ENCODE measurements at regions not wholly inside any gene's neighbourhood (a gene's known extent, or its start where the extent isn't known, plus 50 kb on each side); places are given as distances from the start of the nearest gene placed in this dataset.

GRCh38 chr21:39006571-39007311 lies 176.5 kb downstream of the PSMG1 start:
- no peak for TF ChIP-seq CTCF (IDR thresholded peaks at IDR 0.05)
- H3K27me3 ChIP-seq, result no peaks in the 10 kb centered on the region
- H3K9me3 ChIP-seq, result peaks cover 0 to 7% of the 10 kb centered on the region in 2 donors
- H3K36me3 ChIP-seq, result no peaks in the 10 kb centered on the region
- peak overlapping the region; percentile 90 to 95 for H3K27ac ChIP-seq
- peak; percentile 53 to 91 for DNase-seq (ENCODE audit: low spot score in 2 of 2)
- peak overlapping the region in 1 of 2 donors; percentile 14 for H3K4me3 ChIP-seq
- intact Hi-C loops (cut with DNase I), result loop anchor here (5.0 kb wide), 2 partner anchors 199 to 254 kb away; partner anchors contain the start of gene ETS2
- H3K4me1 ChIP-seq, result peaks cover 16 to 44% of the 10 kb centered on the region in 2 donors

GRCh38 chr21:39005502-39005787 lies 177.8 kb downstream of the PSMG1 start:
- Histone ChIP-seq H3K27me3 (no peaks in the 10 kb centered on the region), H3K4me3 (no peak overlapping the region), H3K36me3 (no peaks in the 10 kb centered on the region), H3K4me1 (peaks cover 16 to 40% of the 10 kb centered on the region in 2 donors), H3K9me3 (peaks cover 0 to 7% of the 10 kb centered on the region in 2 donors), H3K27ac (peak overlapping the region; percentile 90 to 95)
- DNase-seq (ENCODE audit: low spot score in 2 of 2), result no peak
- TF ChIP-seq CTCF (IDR thresholded peaks at IDR 0.05), result no peak
- intact Hi-C loops (cut with DNase I), result loop anchor here (5.0 kb wide), 2 partner anchors 198 to 253 kb away; partner anchors contain the start of gene ETS2

GRCh38 chr21:39004634-39005501 lies 178.4 kb downstream of the PSMG1 start:
- Histone ChIP-seq H3K36me3 (no peaks in the 10 kb centered on the region), H3K4me3 (no peak overlapping the region), H3K9me3 (peaks cover 0 to 7% of the 10 kb centered on the region in 2 donors), H3K4me1 (peaks cover 14 to 36% of the 10 kb centered on the region in 2 donors), H3K27me3 (no peaks in the 10 kb centered on the region), H3K27ac (peak overlapping the region; percentile 90 to 95)
- TF ChIP-seq CTCF (IDR thresholded peaks at IDR 0.05), result peak in 1 of 3 experiments; percentile 15
- DNase-seq (ENCODE audit: low spot score in 2 of 2), result peak; percentile 58 to 81
- intact Hi-C loops (cut with DNase I), result loop anchor here (5.0 kb wide), 2 partner anchors 198 to 253 kb away; partner anchors contain the start of gene ETS2

GRCh38 chr21:39003982-39004633 lies 179.1 kb downstream of the PSMG1 start:
- intact Hi-C loops (cut with DNase I), result no loop called here
- peak in 1 of 2 donors; percentile 80 for DNase-seq (ENCODE audit: low spot score in 2 of 2)

More at GRCh38 chr21:39003982-39004633, 179.1 kb downstream of the PSMG1 start:
- Histone ChIP-seq H3K27me3 (no peaks in the 10 kb centered on the region), H3K36me3 (no peaks in the 10 kb centered on the region), H3K27ac (peak overlapping the region; percentile 90 to 95), H3K4me1 (peaks cover 9 to 32% of the 10 kb centered on the region in 2 donors), H3K9me3 (peaks cover 0 to 7% of the 10 kb centered on the region in 2 donors), H3K4me3 (no peak overlapping the region)
- TF ChIP-seq CTCF (IDR thresholded peaks at IDR 0.05), result no peak
